GM23338 (cell line): ENCODE measurements at regions not wholly inside any gene's neighbourhood (a gene's known extent, or its start where the extent isn't known, plus 50 kb on each side); places are given as distances from the start of the nearest gene placed in this dataset.

Source experiments
- CREB1 ChIP-seq: fragments of 250-450 bp; sonication (Bioruptor Pico); IDR thresholded peaks from 2 replicates; pipeline ENCODE4 v1.5.0; 2020; ENCODE audit warnings: low read depth, mild to moderate bottlenecking, moderate library complexity
- EZH2 ChIP-seq: fragments of 200-600 bp; sonication (generic); IDR thresholded peaks from one replicate; pipeline ENCODE4 v1.8.0; 2017; ENCODE audit warnings: antibody characterized with exemption, mild to moderate bottlenecking, low read depth; ENCODE audit not compliant: unreplicated experiment
- EZH2phosphoT487 ChIP-seq: fragments of 200-600 bp; sonication (generic); IDR thresholded peaks from one replicate; pipeline ENCODE4 v1.8.1; 2018; ENCODE audit warnings: antibody characterized with exemption; ENCODE audit not compliant: unreplicated experiment
- JUNB ChIP-seq: IDR thresholded peaks from one replicate; pipeline ENCODE4 v1.6.1; 2016; ENCODE audit warnings: antibody characterized with exemption; ENCODE audit not compliant: unreplicated experiment
- NANOG ChIP-seq: IDR thresholded peaks from 2 replicates; pipeline ENCODE4 v1.6.1; 2016; ENCODE audit warnings: antibody characterized with exemption, borderline replicate concordance
- POLR2AphosphoS5 ChIP-seq: IDR thresholded peaks from 2 replicates; pipeline ENCODE4 v1.6.1; 2016; ENCODE audit warnings: antibody characterized with exemption, low read depth
- ZNF114 ChIP-seq: fragments of 250-450 bp; sonication (Bioruptor Pico); IDR thresholded peaks from 2 replicates; pipeline ENCODE4 v1.5.0; 2020; ENCODE audit warnings: mild to moderate bottlenecking, moderate library complexity
- ZNF331 ChIP-seq: fragments of 250-450 bp; sonication (Bioruptor Pico); IDR thresholded peaks from 2 replicates; pipeline ENCODE4 v1.5.0; 2020; ENCODE audit warnings: low read depth, mild to moderate bottlenecking, moderate library complexity
- TF ChIP-seq, protein P1 (sequence below), 2 experiments: fragments of 200-600 bp in 1 of 2; sonication (generic) in 1 of 2; conservative IDR thresholded peaks; 2 replicates each; pipeline versions ENCODE4 v1.5.1 to v1.6.1; 2016 to 2017; ENCODE audit warnings: antibody characterized with exemption in 2 of 2, low read depth in 2 of 2, mild to moderate bottlenecking in 2 of 2, moderate library complexity in 1 of 2
- TF ChIP-seq, protein P2 (sequence below): IDR thresholded peaks from one replicate; pipeline ENCODE4 v1.6.1; 2018; ENCODE audit warnings: antibody characterized with exemption; ENCODE audit not compliant: unreplicated experiment
- TF ChIP-seq, protein P3 (sequence below): fragments of 250-450 bp; sonication (Bioruptor Pico); IDR thresholded peaks from 2 replicates; pipeline ENCODE4 v1.5.0; 2020; ENCODE audit warnings: mild to moderate bottlenecking, moderate library complexity
- TF ChIP-seq, protein P4 (sequence below): IDR thresholded peaks from 2 replicates; pipeline ENCODE4 v1.6.1; 2016; ENCODE audit warnings: antibody characterized with exemption

DNA sequence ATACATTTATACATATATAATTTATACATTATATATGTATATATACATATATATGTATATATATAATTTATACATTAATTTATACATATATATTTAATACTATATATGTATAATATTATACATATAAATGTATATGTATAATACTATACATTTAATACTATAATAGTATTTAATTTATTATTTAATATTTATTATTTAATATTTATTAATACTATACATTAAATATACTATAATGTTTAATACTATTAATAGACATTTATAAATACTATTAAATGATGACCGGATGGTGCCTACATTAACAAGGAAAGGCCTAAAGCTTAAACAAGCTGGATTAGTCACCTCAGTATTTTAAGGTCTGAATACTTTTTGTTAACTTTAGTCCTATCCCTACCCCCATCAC, 145.9 kb upstream of the HTR1E start:
- TF ChIP-seq EZH2 (no peak), ZNF331 (CRISPR knock-in tag) (no peak), CREB1 (no peak), POLR2AphosphoS5 (no peak), JUNB (no peak), EZH2phosphoT487 (no peak), ZNF114 (CRISPR knock-in tag) (no peak), NANOG (no peak)
- TF ChIP-seq, protein P1, sequence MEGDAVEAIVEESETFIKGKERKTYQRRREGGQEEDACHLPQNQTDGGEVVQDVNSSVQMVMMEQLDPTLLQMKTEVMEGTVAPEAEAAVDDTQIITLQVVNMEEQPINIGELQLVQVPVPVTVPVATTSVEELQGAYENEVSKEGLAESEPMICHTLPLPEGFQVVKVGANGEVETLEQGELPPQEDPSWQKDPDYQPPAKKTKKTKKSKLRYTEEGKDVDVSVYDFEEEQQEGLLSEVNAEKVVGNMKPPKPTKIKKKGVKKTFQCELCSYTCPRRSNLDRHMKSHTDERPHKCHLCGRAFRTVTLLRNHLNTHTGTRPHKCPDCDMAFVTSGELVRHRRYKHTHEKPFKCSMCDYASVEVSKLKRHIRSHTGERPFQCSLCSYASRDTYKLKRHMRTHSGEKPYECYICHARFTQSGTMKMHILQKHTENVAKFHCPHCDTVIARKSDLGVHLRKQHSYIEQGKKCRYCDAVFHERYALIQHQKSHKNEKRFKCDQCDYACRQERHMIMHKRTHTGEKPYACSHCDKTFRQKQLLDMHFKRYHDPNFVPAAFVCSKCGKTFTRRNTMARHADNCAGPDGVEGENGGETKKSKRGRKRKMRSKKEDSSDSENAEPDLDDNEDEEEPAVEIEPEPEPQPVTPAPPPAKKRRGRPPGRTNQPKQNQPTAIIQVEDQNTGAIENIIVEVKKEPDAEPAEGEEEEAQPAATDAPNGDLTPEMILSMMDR (conservative IDR thresholded peaks at IDR 0.05; ENCODE audit: low read depth in 2 of 2), result no peak
- TF ChIP-seq, protein P2, sequence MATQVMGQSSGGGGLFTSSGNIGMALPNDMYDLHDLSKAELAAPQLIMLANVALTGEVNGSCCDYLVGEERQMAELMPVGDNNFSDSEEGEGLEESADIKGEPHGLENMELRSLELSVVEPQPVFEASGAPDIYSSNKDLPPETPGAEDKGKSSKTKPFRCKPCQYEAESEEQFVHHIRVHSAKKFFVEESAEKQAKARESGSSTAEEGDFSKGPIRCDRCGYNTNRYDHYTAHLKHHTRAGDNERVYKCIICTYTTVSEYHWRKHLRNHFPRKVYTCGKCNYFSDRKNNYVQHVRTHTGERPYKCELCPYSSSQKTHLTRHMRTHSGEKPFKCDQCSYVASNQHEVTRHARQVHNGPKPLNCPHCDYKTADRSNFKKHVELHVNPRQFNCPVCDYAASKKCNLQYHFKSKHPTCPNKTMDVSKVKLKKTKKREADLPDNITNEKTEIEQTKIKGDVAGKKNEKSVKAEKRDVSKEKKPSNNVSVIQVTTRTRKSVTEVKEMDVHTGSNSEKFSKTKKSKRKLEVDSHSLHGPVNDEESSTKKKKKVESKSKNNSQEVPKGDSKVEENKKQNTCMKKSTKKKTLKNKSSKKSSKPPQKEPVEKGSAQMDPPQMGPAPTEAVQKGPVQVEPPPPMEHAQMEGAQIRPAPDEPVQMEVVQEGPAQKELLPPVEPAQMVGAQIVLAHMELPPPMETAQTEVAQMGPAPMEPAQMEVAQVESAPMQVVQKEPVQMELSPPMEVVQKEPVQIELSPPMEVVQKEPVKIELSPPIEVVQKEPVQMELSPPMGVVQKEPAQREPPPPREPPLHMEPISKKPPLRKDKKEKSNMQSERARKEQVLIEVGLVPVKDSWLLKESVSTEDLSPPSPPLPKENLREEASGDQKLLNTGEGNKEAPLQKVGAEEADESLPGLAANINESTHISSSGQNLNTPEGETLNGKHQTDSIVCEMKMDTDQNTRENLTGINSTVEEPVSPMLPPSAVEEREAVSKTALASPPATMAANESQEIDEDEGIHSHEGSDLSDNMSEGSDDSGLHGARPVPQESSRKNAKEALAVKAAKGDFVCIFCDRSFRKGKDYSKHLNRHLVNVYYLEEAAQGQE, result no peak
- TF ChIP-seq, protein P3, sequence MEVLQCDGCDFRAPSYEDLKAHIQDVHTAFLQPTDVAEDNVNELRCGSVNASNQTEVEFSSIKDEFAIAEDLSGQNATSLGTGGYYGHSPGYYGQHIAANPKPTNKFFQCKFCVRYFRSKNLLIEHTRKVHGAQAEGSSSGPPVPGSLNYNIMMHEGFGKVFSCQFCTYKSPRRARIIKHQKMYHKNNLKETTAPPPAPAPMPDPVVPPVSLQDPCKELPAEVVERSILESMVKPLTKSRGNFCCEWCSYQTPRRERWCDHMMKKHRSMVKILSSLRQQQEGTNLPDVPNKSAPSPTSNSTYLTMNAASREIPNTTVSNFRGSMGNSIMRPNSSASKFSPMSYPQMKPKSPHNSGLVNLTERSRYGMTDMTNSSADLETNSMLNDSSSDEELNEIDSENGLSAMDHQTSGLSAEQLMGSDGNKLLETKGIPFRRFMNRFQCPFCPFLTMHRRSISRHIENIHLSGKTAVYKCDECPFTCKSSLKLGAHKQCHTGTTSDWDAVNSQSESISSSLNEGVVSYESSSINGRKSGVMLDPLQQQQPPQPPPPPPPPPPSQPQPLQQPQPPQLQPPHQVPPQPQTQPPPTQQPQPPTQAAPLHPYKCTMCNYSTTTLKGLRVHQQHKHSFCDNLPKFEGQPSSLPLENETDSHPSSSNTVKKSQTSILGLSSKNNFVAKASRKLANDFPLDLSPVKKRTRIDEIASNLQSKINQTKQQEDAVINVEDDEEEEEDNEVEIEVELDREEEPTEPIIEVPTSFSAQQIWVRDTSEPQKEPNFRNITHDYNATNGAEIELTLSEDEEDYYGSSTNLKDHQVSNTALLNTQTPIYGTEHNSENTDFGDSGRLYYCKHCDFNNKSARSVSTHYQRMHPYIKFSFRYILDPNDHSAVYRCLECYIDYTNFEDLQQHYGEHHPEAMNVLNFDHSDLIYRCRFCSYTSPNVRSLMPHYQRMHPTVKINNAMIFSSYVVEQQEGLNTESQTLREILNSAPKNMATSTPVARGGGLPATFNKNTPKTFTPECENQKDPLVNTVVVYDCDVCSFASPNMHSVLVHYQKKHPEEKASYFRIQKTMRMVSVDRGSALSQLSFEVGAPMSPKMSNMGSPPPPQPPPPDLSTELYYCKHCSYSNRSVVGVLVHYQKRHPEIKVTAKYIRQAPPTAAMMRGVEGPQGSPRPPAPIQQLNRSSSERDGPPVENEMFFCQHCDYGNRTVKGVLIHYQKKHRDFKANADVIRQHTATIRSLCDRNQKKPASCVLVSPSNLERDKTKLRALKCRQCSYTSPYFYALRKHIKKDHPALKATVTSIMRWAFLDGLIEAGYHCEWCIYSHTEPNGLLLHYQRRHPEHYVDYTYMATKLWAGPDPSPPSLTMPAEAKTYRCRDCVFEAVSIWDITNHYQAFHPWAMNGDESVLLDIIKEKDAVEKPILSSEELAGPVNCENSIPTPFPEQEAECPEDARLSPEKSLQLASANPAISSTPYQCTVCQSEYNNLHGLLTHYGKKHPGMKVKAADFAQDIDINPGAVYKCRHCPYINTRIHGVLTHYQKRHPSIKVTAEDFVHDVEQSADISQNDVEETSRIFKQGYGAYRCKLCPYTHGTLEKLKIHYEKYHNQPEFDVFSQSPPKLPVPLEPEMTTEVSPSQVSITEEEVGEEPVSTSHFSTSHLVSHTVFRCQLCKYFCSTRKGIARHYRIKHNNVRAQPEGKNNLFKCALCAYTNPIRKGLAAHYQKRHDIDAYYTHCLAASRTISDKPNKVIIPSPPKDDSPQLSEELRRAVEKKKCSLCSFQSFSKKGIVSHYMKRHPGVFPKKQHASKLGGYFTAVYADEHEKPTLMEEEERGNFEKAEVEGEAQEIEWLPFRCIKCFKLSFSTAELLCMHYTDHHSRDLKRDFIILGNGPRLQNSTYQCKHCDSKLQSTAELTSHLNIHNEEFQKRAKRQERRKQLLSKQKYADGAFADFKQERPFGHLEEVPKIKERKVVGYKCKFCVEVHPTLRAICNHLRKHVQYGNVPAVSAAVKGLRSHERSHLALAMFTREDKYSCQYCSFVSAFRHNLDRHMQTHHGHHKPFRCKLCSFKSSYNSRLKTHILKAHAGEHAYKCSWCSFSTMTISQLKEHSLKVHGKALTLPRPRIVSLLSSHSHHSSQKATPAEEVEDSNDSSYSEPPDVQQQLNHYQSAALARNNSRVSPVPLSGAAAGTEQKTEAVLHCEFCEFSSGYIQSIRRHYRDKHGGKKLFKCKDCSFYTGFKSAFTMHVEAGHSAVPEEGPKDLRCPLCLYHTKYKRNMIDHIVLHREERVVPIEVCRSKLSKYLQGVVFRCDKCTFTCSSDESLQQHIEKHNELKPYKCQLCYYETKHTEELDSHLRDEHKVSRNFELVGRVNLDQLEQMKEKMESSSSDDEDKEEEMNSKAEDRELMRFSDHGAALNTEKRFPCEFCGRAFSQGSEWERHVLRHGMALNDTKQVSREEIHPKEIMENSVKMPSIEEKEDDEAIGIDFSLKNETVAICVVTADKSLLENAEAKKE (CRISPR knock-in tag), result no peak
- TF ChIP-seq, protein P4, sequence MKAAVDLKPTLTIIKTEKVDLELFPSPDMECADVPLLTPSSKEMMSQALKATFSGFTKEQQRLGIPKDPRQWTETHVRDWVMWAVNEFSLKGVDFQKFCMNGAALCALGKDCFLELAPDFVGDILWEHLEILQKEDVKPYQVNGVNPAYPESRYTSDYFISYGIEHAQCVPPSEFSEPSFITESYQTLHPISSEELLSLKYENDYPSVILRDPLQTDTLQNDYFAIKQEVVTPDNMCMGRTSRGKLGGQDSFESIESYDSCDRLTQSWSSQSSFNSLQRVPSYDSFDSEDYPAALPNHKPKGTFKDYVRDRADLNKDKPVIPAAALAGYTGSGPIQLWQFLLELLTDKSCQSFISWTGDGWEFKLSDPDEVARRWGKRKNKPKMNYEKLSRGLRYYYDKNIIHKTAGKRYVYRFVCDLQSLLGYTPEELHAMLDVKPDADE, result no peak
